ENCODE measurements at regions not wholly inside any gene's neighbourhood (a gene's known extent, or its start where the extent isn't known, plus 50 kb on each side); places are given as distances from the start of the nearest gene placed in this dataset.

- dilution Hi-C loops (cut with MboI; ENCODE audit: extremely low pct_ligation_motif_present, low sequenced_read_pairs) (no loop called here), intact Hi-C loops (cut with micrococcal nuclease) (no loop called here)
- no peaks in the 10 kb centered on the region for H4K20me1 ChIP-seq (replicated peaks; ENCODE audit: control insufficient read depth, extremely low read depth, insufficient read depth, low read length)
- no peak overlapping the region for H3K27ac ChIP-seq (ENCODE audit: insufficient read depth, low read depth, low read length)
- no peaks in the 10 kb centered on the region for H3K9me3 ChIP-seq (replicated peaks; ENCODE audit: control insufficient read depth, insufficient read depth, low read length)
- CTCF ChIA-PET = interaction anchor here (1.7 kb wide), 1 partner anchor 14 kb away, joined by 5 read pairs; no protein-coding TSS in a partner anchor
- H3K27me3 ChIP-seq (ENCODE audit: control insufficient read depth in 2 of 2, insufficient read depth in 2 of 2, low read length in 2 of 2) = no peaks in the 10 kb centered on the region
- POLR2A ChIA-PET = no interaction called here
- peak; percentile 57 for TF ChIP-seq GATA2 (IDR thresholded peaks at IDR 0.05; ENCODE audit: insufficient read depth, insufficient read length, low read depth, low read length)
- TF ChIP-seq POLR2A (IDR thresholded peaks at IDR 0.05; ENCODE audit: low read depth, low read length) = no peak
- no peak for TF ChIP-seq MYC (IDR thresholded peaks at IDR 0.05; ENCODE audit: low read depth, low read length)
- TF ChIP-seq CTCF (IDR thresholded peaks at IDR 0.05; ENCODE audit: extremely low read depth in 1 of 2, insufficient read depth in 1 of 2, low read depth in 1 of 2, low read length in 2 of 2) = no peak
- no peak for TF ChIP-seq JUN (IDR thresholded peaks at IDR 0.05; ENCODE audit: borderline replicate concordance, insufficient read depth, insufficient read length, low read depth)
- TF ChIP-seq POLR2AphosphoS5 (IDR thresholded peaks at IDR 0.05; ENCODE audit: insufficient read depth, low read depth, low read length) = no peak
- no peak overlapping the region for H3K9ac ChIP-seq (replicated peaks; ENCODE audit: extremely low read depth, insufficient read depth, low read length)
- no peak overlapping the region for H3K4me2 ChIP-seq (ENCODE audit: insufficient read depth, low read length)
- no peak for FAIRE-seq
- no TSS peak for BruUV-seq (replicated peaks)
- no peak overlapping the region for H2AFZ ChIP-seq (ENCODE audit: low read depth, low read length)
- no peak overlapping the region for H3K4me3 ChIP-seq (replicated peaks in 1 of 3; ENCODE audit: insufficient read depth in 1 of 3, low read depth in 1 of 3, low read length in 3 of 3)
- no peaks in the 10 kb centered on the region for H3K4me1 ChIP-seq (ENCODE audit: control insufficient read depth, extremely low read depth, insufficient read depth, low read length)
- no peaks in the 10 kb centered on the region for H3K9me1 ChIP-seq (replicated peaks; ENCODE audit: control insufficient read depth, extremely low read depth, insufficient read depth, low read length)
- H3K36me3 ChIP-seq (ENCODE audit: control insufficient read depth in 2 of 2, extremely low read depth in 1 of 2, insufficient read depth in 2 of 2, low read length in 2 of 2) = no peaks in the 10 kb centered on the region
- H3K79me2 ChIP-seq (ENCODE audit: control insufficient read depth, insufficient read depth, low read length) = no peaks in the 10 kb centered on the region
- DNase-seq (ENCODE audit: low read depth, low spot score) = no peak
These were observed 80.0 kb upstream of the TOP1 start for GRCh38 chr20:40948465-40949267.
